Loucy (cell line): ENCODE measurements at regions not wholly inside any gene's neighbourhood (a gene's known extent, or its start where the extent isn't known, plus 50 kb on each side); places are given as distances from the start of the nearest gene placed in this dataset.

ENCODE experiments used
- H2AFZ ChIP-seq: fragments of 200-600 bp; sonication (generic); 2 replicates; pipeline ENCODE4 v1.6.0; 2016; ENCODE audit warnings: antibody characterized with exemption, mild to moderate bottlenecking, low read length, moderate library complexity
- H3F3A ChIP-seq: fragments of 200-600 bp; 2 replicates; pipeline ENCODE4 v1.6.0; 2016; ENCODE audit warnings: antibody characterized with exemption, low read depth, mild to moderate bottlenecking
- H3K27me3 ChIP-seq: fragments of 200-600 bp; sonication (generic); 2 replicates; pipeline ENCODE4 v1.6.1; 2014; ENCODE audit warnings: low read length, mild to moderate bottlenecking; ENCODE audit not compliant: insufficient read depth, poor library complexity, severe bottlenecking
- H3K36me3 ChIP-seq: fragments of 200-600 bp; sonication (generic); 2 replicates; pipeline ENCODE4 v1.6.1; 2016; ENCODE audit warnings: low read length; ENCODE audit not compliant: insufficient read depth
- H3K4me1 ChIP-seq: fragments of 200-600 bp; sonication (generic); 2 replicates; pipeline ENCODE4 v1.5.1; 2014; ENCODE audit warnings: low read length, mild to moderate bottlenecking; ENCODE audit not compliant: insufficient read depth, poor library complexity, severe bottlenecking
- H3K4me2 ChIP-seq: fragments of 200-600 bp; sonication (generic); 2 replicates; pipeline ENCODE4 v1.6.0; 2014; ENCODE audit warnings: antibody characterized with exemption, low read length, low read depth, mild to moderate bottlenecking; ENCODE audit not compliant: poor library complexity, severe bottlenecking
- H3K4me3 ChIP-seq: fragments of 200-600 bp; sonication (generic); 2 replicates; pipeline ENCODE4 v1.5.1; 2014; ENCODE audit warnings: low read length, mild to moderate bottlenecking, mixed read lengths; ENCODE audit not compliant: poor library complexity, severe bottlenecking
- H3K79me2 ChIP-seq: fragments of 200-600 bp; sonication (generic); 2 replicates; pipeline ENCODE4 v1.6.1; 2014; ENCODE audit warnings: low read length; ENCODE audit not compliant: insufficient read depth
- H3K9ac ChIP-seq: fragments of 200-600 bp; sonication (generic); 2 replicates; pipeline ENCODE4 v1.6.0; 2014; ENCODE audit warnings: mild to moderate bottlenecking, low read depth, low read length, moderate library complexity; ENCODE audit not compliant: poor library complexity, severe bottlenecking
- H3K9me2 ChIP-seq: fragments of 200-600 bp; sonication (generic); replicated peaks from 2 replicates; pipeline ENCODE4 v1.6.1; 2016; ENCODE audit warnings: low read depth, low read length, mixed read lengths
- H3K9me3 ChIP-seq: fragments of 200-600 bp; sonication (generic); 2 replicates; pipeline ENCODE4 v1.6.1; 2014; ENCODE audit warnings: mild to moderate bottlenecking, antibody characterized with exemption, low read length, low read depth; ENCODE audit not compliant: insufficient read depth
- H4K20me1 ChIP-seq: fragments of 200-600 bp; sonication (generic); 2 replicates; pipeline ENCODE4 v1.6.0; 2014; ENCODE audit warnings: antibody characterized with exemption, low read length, mild to moderate bottlenecking; ENCODE audit not compliant: insufficient read depth, poor library complexity, severe bottlenecking
- EZH2phosphoT487 ChIP-seq: fragments of 200-600 bp; IDR thresholded peaks from 2 replicates; pipeline ENCODE4 v1.6.1; 2018; ENCODE audit warnings: antibody characterized with exemption, mild to moderate bottlenecking, moderate library complexity, borderline replicate concordance
- TF ChIP-seq, protein P1 (sequence below): fragments of 200-600 bp; sonication (generic); conservative IDR thresholded peaks from 2 replicates; pipeline ENCODE4 v1.5.1; 2014; ENCODE audit warnings: mild to moderate bottlenecking, antibody characterized with exemption, low read length

DNA sequence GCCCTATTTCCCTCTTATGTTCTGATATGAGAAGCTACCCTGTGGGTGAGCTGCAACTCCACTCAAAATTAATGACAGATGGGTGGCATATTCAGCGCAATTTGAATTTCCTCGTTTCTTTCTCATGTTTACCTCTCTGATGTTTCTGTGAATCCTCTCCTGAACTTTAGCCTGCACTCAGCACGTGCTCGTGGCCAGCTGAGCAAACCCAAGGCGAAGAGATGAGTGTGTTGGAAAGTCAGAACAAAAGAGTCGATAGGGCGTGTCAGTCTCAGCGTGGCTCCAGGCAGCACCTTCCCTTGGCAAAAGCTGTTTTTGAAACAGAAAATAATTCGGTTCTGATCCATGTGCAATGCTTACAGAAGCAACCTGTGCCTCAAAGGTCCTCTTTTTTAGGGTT is 226.1 kb upstream of the GMDS start:
- no peaks in the 10 kb centered on the region for H3K79me2 ChIP-seq
- H3K9me2 ChIP-seq = no peaks in the 10 kb centered on the region
- H3K4me3 ChIP-seq = no peak overlapping the region
- H3F3A ChIP-seq = no peaks in the 10 kb centered on the region
- H3K9ac ChIP-seq = no peak overlapping the region
- no peaks in the 10 kb centered on the region for H3K36me3 ChIP-seq
- H3K4me2 ChIP-seq = no peak overlapping the region
- H4K20me1 ChIP-seq = no peaks in the 10 kb centered on the region
- H3K9me3 ChIP-seq = no peaks in the 10 kb centered on the region
- H3K27me3 ChIP-seq = no peaks in the 10 kb centered on the region
- no peak overlapping the region for H2AFZ ChIP-seq
- TF ChIP-seq EZH2phosphoT487 = no peak
- TF ChIP-seq, protein P1, sequence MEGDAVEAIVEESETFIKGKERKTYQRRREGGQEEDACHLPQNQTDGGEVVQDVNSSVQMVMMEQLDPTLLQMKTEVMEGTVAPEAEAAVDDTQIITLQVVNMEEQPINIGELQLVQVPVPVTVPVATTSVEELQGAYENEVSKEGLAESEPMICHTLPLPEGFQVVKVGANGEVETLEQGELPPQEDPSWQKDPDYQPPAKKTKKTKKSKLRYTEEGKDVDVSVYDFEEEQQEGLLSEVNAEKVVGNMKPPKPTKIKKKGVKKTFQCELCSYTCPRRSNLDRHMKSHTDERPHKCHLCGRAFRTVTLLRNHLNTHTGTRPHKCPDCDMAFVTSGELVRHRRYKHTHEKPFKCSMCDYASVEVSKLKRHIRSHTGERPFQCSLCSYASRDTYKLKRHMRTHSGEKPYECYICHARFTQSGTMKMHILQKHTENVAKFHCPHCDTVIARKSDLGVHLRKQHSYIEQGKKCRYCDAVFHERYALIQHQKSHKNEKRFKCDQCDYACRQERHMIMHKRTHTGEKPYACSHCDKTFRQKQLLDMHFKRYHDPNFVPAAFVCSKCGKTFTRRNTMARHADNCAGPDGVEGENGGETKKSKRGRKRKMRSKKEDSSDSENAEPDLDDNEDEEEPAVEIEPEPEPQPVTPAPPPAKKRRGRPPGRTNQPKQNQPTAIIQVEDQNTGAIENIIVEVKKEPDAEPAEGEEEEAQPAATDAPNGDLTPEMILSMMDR = no peak
- H3K4me1 ChIP-seq = no peaks in the 10 kb centered on the region

DNA sequence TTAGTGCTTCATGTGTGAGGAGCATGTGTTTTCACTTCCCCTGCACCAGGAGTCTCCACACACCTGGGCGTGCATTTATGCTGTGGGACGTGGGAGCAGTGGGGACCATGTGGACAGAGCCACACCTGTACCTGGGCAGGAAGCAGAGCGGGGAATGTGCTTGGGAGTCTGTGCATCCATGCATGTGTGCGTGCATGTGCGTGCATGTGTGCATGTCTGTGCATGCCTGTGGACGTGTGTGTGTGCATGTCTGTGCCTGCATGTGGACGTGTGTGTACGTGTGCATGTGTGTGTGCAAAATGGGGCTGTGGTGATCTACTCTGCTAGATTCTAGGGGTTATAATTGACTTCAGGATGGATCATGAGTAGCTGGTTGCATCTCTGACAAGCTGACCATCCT is 224.0 kb upstream of the GMDS start:
- H3K9ac ChIP-seq = no peak overlapping the region

DNA sequence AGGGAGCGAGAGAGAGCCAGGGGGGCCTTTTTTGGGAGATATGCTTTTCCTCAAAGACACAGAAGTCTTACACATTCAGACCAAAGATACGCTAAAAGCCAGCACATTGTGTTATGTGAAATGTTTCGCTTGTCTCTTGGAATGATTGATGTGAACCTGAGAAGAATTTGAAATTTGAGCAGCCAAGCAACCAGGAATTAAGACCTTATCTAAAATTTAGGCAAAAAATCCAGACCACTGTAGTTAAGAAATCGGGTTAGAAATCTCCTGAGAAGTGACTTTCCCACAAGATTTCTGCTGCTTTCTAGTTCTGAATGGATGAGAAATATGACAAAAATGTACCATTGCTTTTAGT is 223.2 kb upstream of the GMDS start:
- Histone ChIP-seq H3K9ac (no peak overlapping the region), H3K36me3 (no peaks in the 10 kb centered on the region), H2AFZ (no peak overlapping the region), H3F3A (no peaks in the 10 kb centered on the region), H4K20me1 (no peaks in the 10 kb centered on the region), H3K4me2 (no peak overlapping the region), H3K79me2 (no peaks in the 10 kb centered on the region), H3K9me3 (no peaks in the 10 kb centered on the region), H3K27me3 (no peaks in the 10 kb centered on the region), H3K9me2 (no peaks in the 10 kb centered on the region), H3K4me3 (no peak overlapping the region), H3K4me1 (no peaks in the 10 kb centered on the region)
- no peak for TF ChIP-seq EZH2phosphoT487
- TF ChIP-seq, protein P1 = no peak

More for the DNA sequence above, 224.0 kb upstream of the GMDS start:
- no peaks in the 10 kb centered on the region for H4K20me1 ChIP-seq
- no peaks in the 10 kb centered on the region for H3K9me3 ChIP-seq
- no peak overlapping the region for H3K4me3 ChIP-seq
- no peaks in the 10 kb centered on the region for H3K4me1 ChIP-seq
- no peaks in the 10 kb centered on the region for H3K79me2 ChIP-seq
- no peaks in the 10 kb centered on the region for H3F3A ChIP-seq
- H3K36me3 ChIP-seq = no peaks in the 10 kb centered on the region
- TF ChIP-seq EZH2phosphoT487 = no peak
- TF ChIP-seq, protein P1 = no peak
- no peak overlapping the region for H3K4me2 ChIP-seq
- no peaks in the 10 kb centered on the region for H3K9me2 ChIP-seq
- no peaks in the 10 kb centered on the region for H3K27me3 ChIP-seq
- H2AFZ ChIP-seq = no peak overlapping the region
